Lung (tissue), 11 donors: ENCODE measurements at regions not wholly inside any gene's neighbourhood (a gene's known extent, or its start where the extent isn't known, plus 50 kb on each side); places are given as distances from the start of the nearest gene placed in this dataset.

Experiments used
- ATAC-seq: fragments of 200-7000 bp; cut with Tn5 transposase; one replicate; pipeline ENCODE4 v1.9.1; 2020; ENCODE audit warnings: moderate number of reproducible peaks; ENCODE audit not compliant: insufficient read depth, low FRiP score
- DNase-seq, 3 donors: peaks; one replicate each; pipeline ENCODE4 v3.0.0-alpha.2; 2013 to 2017
- H3K27ac ChIP-seq, 2 donors: one replicate each; pipeline ENCODE4 v1.5.1; 2013; ENCODE audit warnings: mild to moderate bottlenecking in 2 of 2, moderate library complexity in 2 of 2, control low read depth in 1 of 2, inconsistent platforms in 1 of 2, low read depth in 1 of 2, low read length in 1 of 2
- H3K27me3 ChIP-seq, 3 donors: one replicate each; pipeline ENCODE4 v1.5.1; 2013; ENCODE audit warnings: low read length in 2 of 3; ENCODE audit not compliant: control insufficient read depth in 3 of 3, insufficient read depth in 3 of 3
- H3K36me3 ChIP-seq, 4 donors: one replicate each; pipeline ENCODE4 v1.5.1; 2013; ENCODE audit warnings: low read length in 4 of 4, mild to moderate bottlenecking in 1 of 4, moderate library complexity in 1 of 4; ENCODE audit not compliant: control insufficient read depth in 4 of 4, insufficient read depth in 4 of 4
- H3K4me1 ChIP-seq, 5 donors: one replicate each; pipeline ENCODE4 v1.5.1; 2013; ENCODE audit warnings: low read length in 5 of 5, mild to moderate bottlenecking in 2 of 5, moderate library complexity in 1 of 5; ENCODE audit not compliant: control insufficient read depth in 5 of 5, insufficient read depth in 5 of 5
- H3K4me3 ChIP-seq: one replicate; pipeline ENCODE4 v1.5.1; 2013; ENCODE audit warnings: mild to moderate bottlenecking, control low read depth, moderate library complexity
- H3K9ac ChIP-seq, 2 donors: one replicate each; pipeline ENCODE4 v1.5.1; 2013; ENCODE audit warnings: low read length in 2 of 2, control low read depth in 1 of 2; ENCODE audit not compliant: insufficient read depth in 1 of 2
- H3K9me3 ChIP-seq, 4 donors: one replicate each; pipeline ENCODE4 v1.5.1; 2013; ENCODE audit warnings: low read length in 3 of 4, mild to moderate bottlenecking in 1 of 4, moderate library complexity in 1 of 4; ENCODE audit not compliant: control insufficient read depth in 4 of 4, insufficient read depth in 3 of 4
- WGBS, 2 donors: extraction: QIAGEN DNeasy Blood & Tissue Kit; methylation state at CpG; one replicate each; pipeline ENCODE4 v1.1.7; 2013; 5-methylcytosine and 5-hydroxymethylcytosine counted together
- TF ChIP-seq, protein P1 (sequence below): IDR thresholded peaks from 2 replicates; pipeline ENCODE4 v1.5.1; 2012; ENCODE audit warnings: mild to moderate bottlenecking; ENCODE audit errors: control extremely low read depth, extremely low read depth
- donor health status: control.
- donor health status: control.
- donor health status: Bipolar disorder and iron deficiency.
- donor health status: healthy.
- donor health status: DM: yes; HTN: yes; CAD: no.

- H3K27me3 ChIP-seq: peaks cover 0 to 12% (median 0%) of the 10 kb centered on the region in 3 donors
- ATAC-seq (no peak), DNase-seq (no peak)
- H3K4me1 ChIP-seq: no peaks in the 10 kb centered on the region
- H3K36me3 ChIP-seq: no peaks in the 10 kb centered on the region
- H3K9ac ChIP-seq: no peak overlapping the region
- H3K4me3 ChIP-seq: no peak overlapping the region
- TF ChIP-seq, protein P1, sequence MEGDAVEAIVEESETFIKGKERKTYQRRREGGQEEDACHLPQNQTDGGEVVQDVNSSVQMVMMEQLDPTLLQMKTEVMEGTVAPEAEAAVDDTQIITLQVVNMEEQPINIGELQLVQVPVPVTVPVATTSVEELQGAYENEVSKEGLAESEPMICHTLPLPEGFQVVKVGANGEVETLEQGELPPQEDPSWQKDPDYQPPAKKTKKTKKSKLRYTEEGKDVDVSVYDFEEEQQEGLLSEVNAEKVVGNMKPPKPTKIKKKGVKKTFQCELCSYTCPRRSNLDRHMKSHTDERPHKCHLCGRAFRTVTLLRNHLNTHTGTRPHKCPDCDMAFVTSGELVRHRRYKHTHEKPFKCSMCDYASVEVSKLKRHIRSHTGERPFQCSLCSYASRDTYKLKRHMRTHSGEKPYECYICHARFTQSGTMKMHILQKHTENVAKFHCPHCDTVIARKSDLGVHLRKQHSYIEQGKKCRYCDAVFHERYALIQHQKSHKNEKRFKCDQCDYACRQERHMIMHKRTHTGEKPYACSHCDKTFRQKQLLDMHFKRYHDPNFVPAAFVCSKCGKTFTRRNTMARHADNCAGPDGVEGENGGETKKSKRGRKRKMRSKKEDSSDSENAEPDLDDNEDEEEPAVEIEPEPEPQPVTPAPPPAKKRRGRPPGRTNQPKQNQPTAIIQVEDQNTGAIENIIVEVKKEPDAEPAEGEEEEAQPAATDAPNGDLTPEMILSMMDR: no peak
- 59 to 73% methylated on average over 21 of the region's 21 CpGs for WGBS, 2 donors
- H3K27ac ChIP-seq: no peak overlapping the region
- no peaks in the 10 kb centered on the region for H3K9me3 ChIP-seq
These were observed 90.5 kb downstream of the ENGASE start for GRCh38 chr17:79164913-79165695.

GRCh38 chr17:79164408-79164807, 89.8 kb downstream of the ENGASE start:
- no peak for DNase-seq
- 84 to 89% methylated on average over 16 of the region's 16 CpGs for WGBS, 2 donors

GRCh38 chr17:79163071-79163470, 88.4 kb downstream of the ENGASE start:
- Histone ChIP-seq H3K27me3 (peaks cover 0 to 11% (median 0%) of the 10 kb centered on the region in 3 donors), H3K4me1 (no peaks in the 10 kb centered on the region), H3K36me3 (no peaks in the 10 kb centered on the region), H3K27ac (no peak overlapping the region), H3K9ac (no peak overlapping the region), H3K4me3 (no peak overlapping the region), H3K9me3 (no peaks in the 10 kb centered on the region)
- TF ChIP-seq, protein P1: no peak
- ATAC-seq (no peak), DNase-seq (no peak)
- WGBS, 2 donors: 75 to 84% methylated on average over 12 of the region's 12 CpGs

More at GRCh38 chr17:79164408-79164807, 89.8 kb downstream of the ENGASE start:
- Histone ChIP-seq H3K27ac (no peak overlapping the region), H3K4me1 (no peaks in the 10 kb centered on the region), H3K27me3 (peaks cover 0 to 12% (median 0%) of the 10 kb centered on the region in 3 donors), H3K36me3 (no peaks in the 10 kb centered on the region), H3K9me3 (no peaks in the 10 kb centered on the region), H3K9ac (no peak overlapping the region), H3K4me3 (no peak overlapping the region)
- no peak for ATAC-seq
- TF ChIP-seq, protein P1: no peak
